GM19035 (cell line): ENCODE measurements at regions not wholly inside any gene's neighbourhood (a gene's known extent, or its start where the extent isn't known, plus 50 kb on each side); places are given as distances from the start of the nearest gene placed in this dataset.
"Not testable (repeated sequence)": the region's sequence is repeated elsewhere in the genome, so short reads cannot be mapped to it uniquely, and the experiment has no call there.

Source experiments
- ATAC-seq: cut with Tn5 transposase; IDR thresholded peaks from one replicate; pipeline ENCODE4 v1.9.1; 2021; ENCODE audit not compliant: unreplicated experiment

- ATAC-seq = no peak
Observed at GRCh38 chr2:182594286-182594685, 121.8 kb upstream of the DNAJC10 start.

- no peak for ATAC-seq
Observed at GRCh38 chr2:182595650-182596049, 120.4 kb upstream of the DNAJC10 start.

GRCh38 chr2:182597570-182598295, 118.3 kb upstream of the DNAJC10 start:
- no peak for ATAC-seq

- no peak for ATAC-seq
Observed at GRCh38 chr2:182598626-182599025, 117.4 kb upstream of the DNAJC10 start.

- no peak for ATAC-seq
Observed at GRCh38 chr2:182605166-182605565, 110.9 kb upstream of the DNAJC10 start.

- ATAC-seq = no peak
Observed at GRCh38 chr2:182606728-182607681, 109.1 kb upstream of the DNAJC10 start.

- no peak for ATAC-seq
Observed at GRCh38 chr2:182608181-182608845, 107.7 kb upstream of the DNAJC10 start.

- not testable (repeated sequence) for ATAC-seq
Observed at GRCh38 chr2:182609005-182609404, 107.1 kb upstream of the DNAJC10 start.

GRCh38 chr2:182610231-182610630, 105.8 kb upstream of the DNAJC10 start:
- ATAC-seq = no peak

GRCh38 chr2:182611009-182611408, 105.0 kb upstream of the DNAJC10 start:
- no peak for ATAC-seq

- no peak for ATAC-seq
Observed at GRCh38 chr2:182615036-182615435, 101.0 kb upstream of the DNAJC10 start.

- no peak for ATAC-seq
Observed at GRCh38 chr2:182616471-182617393, 99.3 kb upstream of the DNAJC10 start.

GRCh38 chr2:182618672-182619079, 97.4 kb upstream of the DNAJC10 start:
- ATAC-seq = no peak

- ATAC-seq = no peak
Observed at GRCh38 chr2:182619276-182619675, 96.8 kb upstream of the DNAJC10 start.

GRCh38 chr2:182621191-182621590, 94.9 kb upstream of the DNAJC10 start:
- no peak for ATAC-seq

GRCh38 chr2:182621810-182622209, 94.2 kb upstream of the DNAJC10 start:
- ATAC-seq = no peak

- ATAC-seq = no peak
Observed at GRCh38 chr2:182622231-182622630, 93.8 kb upstream of the DNAJC10 start.

GRCh38 chr2:182625814-182626213, 90.2 kb upstream of the DNAJC10 start:
- no peak for ATAC-seq

GRCh38 chr2:182628916-182629315, 87.1 kb upstream of the DNAJC10 start:
- ATAC-seq = no peak

- no peak for ATAC-seq
Observed at GRCh38 chr2:182630207-182630606, 85.8 kb upstream of the DNAJC10 start.
